Fibroblast of lung (primary cell): ENCODE measurements at regions not wholly inside any gene's neighbourhood (a gene's known extent, or its start where the extent isn't known, plus 50 kb on each side); places are given as distances from the start of the nearest gene placed in this dataset.

Experiments
- DNase-seq, 2 donors: peaks; one replicate each; pipeline versions ENCODE4 v3.0.0 to v3.0.0-alpha.2; 2010; ENCODE audit warnings: low read depth in 2 of 2
- H2AFZ ChIP-seq: 2 replicates; pipeline ENCODE4 v1.5.1; 2012; ENCODE audit warnings: low read length, control low read depth, inconsistent platforms
- H3K27ac ChIP-seq: 2 replicates; pipeline ENCODE4 v1.5.1; 2011; ENCODE audit warnings: low read length, control low read depth; ENCODE audit not compliant: insufficient read depth
- H3K27me3 ChIP-seq: 2 replicates; pipeline ENCODE4 v1.5.1; 2011; ENCODE audit warnings: mild to moderate bottlenecking, low read length; ENCODE audit not compliant: control insufficient read depth, insufficient read depth
- H3K36me3 ChIP-seq: 2 replicates; pipeline ENCODE4 v1.5.1; 2011; ENCODE audit warnings: low read length; ENCODE audit not compliant: control insufficient read depth, insufficient read depth
- H3K4me1 ChIP-seq: 2 replicates; pipeline ENCODE4 v1.5.1; 2011; ENCODE audit warnings: low read length; ENCODE audit not compliant: control insufficient read depth, insufficient read depth; ENCODE audit errors: extremely low read depth
- H3K4me2 ChIP-seq: 2 replicates; pipeline ENCODE4 v1.5.1; 2011; ENCODE audit warnings: low read length, control low read depth; ENCODE audit not compliant: insufficient read depth; ENCODE audit errors: extremely low read depth
- H3K4me3 ChIP-seq, 4 experiments: fragments of 200-600 bp in 1 of 4; sonication (generic) in 1 of 4; replicated peaks in 1 of 4; 2 replicates each; pipeline ENCODE4 v1.5.1; 2011 to 2016; ENCODE audit warnings: low read length in 4 of 4, low read depth in 3 of 4, mild to moderate bottlenecking in 3 of 4, control low read depth in 2 of 4, inconsistent platforms in 1 of 4, mixed read lengths in 1 of 4; ENCODE audit not compliant: insufficient read depth in 1 of 4; ENCODE audit errors: control extremely low read depth in 1 of 4
- H3K79me2 ChIP-seq: 2 replicates; pipeline ENCODE4 v1.5.1; 2012; ENCODE audit warnings: mild to moderate bottlenecking, low read length, inconsistent platforms; ENCODE audit not compliant: control insufficient read depth, insufficient read depth
- H3K9ac ChIP-seq: 2 replicates; pipeline ENCODE4 v1.5.1; 2011; ENCODE audit warnings: mild to moderate bottlenecking, low read length, control low read depth; ENCODE audit not compliant: insufficient read depth
- H3K9me3 ChIP-seq: 2 replicates; pipeline ENCODE4 v1.5.1; 2012; ENCODE audit warnings: low read depth, low read length; ENCODE audit not compliant: control insufficient read depth, insufficient read depth
- H4K20me1 ChIP-seq: 2 replicates; pipeline ENCODE4 v1.5.1; 2011; ENCODE audit warnings: low read length; ENCODE audit not compliant: control insufficient read depth, insufficient read depth; ENCODE audit errors: extremely low read depth
- CTCF ChIP-seq, 2 donors: IDR thresholded peaks in 1 of 2; conservative IDR thresholded peaks in 1 of 2; 1 replicate in 1 of 2; 2 replicates in 1 of 2; pipeline ENCODE4 v1.5.1; 2011 to 2012; ENCODE audit warnings: low read length in 2 of 2, control low read depth in 1 of 2, inconsistent platforms in 1 of 2, low read depth in 1 of 2, mild to moderate bottlenecking in 1 of 2
- EZH2 ChIP-seq: IDR thresholded peaks from 2 replicates; pipeline ENCODE4 v1.5.1; 2012; ENCODE audit warnings: low read length, control low read depth, mild to moderate bottlenecking; ENCODE audit errors: missing control alignments

- H3K27ac ChIP-seq: no peak overlapping the region
- H3K79me2 ChIP-seq: no peaks in the 10 kb centered on the region
- DNase-seq: no peak
- H3K4me1 ChIP-seq: no peaks in the 10 kb centered on the region
- H3K4me2 ChIP-seq: no peak overlapping the region
- TF ChIP-seq EZH2 (no peak), CTCF (conservative IDR thresholded peaks at IDR 0.05 in 1 of 2, IDR thresholded peaks at IDR 0.05 in 1 of 2; ENCODE audit: low read depth in 1 of 2, low read length in 2 of 2) (no peak)
- H3K9ac ChIP-seq: no peak overlapping the region
- no peaks in the 10 kb centered on the region for H4K20me1 ChIP-seq
- H3K36me3 ChIP-seq: no peaks in the 10 kb centered on the region
- H3K9me3 ChIP-seq: no peaks in the 10 kb centered on the region
- H3K4me3 ChIP-seq: no peak overlapping the region
- no peaks in the 10 kb centered on the region for H3K27me3 ChIP-seq
- no peak overlapping the region for H2AFZ ChIP-seq
These were observed 336.3 kb upstream of the NOX3 start for GRCh38 chr6:155791891-155792290.

GRCh38 chr6:155791186-155791585, 335.5 kb upstream of the NOX3 start:
- Histone ChIP-seq H3K9ac (no peak overlapping the region), H3K4me2 (no peak overlapping the region)
- TF ChIP-seq CTCF (conservative IDR thresholded peaks at IDR 0.05 in 1 of 2, IDR thresholded peaks at IDR 0.05 in 1 of 2; ENCODE audit: low read depth in 1 of 2, low read length in 2 of 2) (no peak), EZH2 (no peak)

GRCh38 chr6:155787168-155787567, 331.5 kb upstream of the NOX3 start:
- no peaks in the 10 kb centered on the region for H3K79me2 ChIP-seq
- H3K27ac ChIP-seq: no peak overlapping the region
- no peaks in the 10 kb centered on the region for H3K9me3 ChIP-seq
- H3K9ac ChIP-seq: no peak overlapping the region
- no peaks in the 10 kb centered on the region for H3K4me1 ChIP-seq
- H3K27me3 ChIP-seq: no peaks in the 10 kb centered on the region
- no peak overlapping the region for H2AFZ ChIP-seq
- H3K4me2 ChIP-seq: no peak overlapping the region
- no peak for DNase-seq
- TF ChIP-seq CTCF (conservative IDR thresholded peaks at IDR 0.05 in 1 of 2, IDR thresholded peaks at IDR 0.05 in 1 of 2; ENCODE audit: low read depth in 1 of 2, low read length in 2 of 2) (no peak), EZH2 (no peak)
- H3K36me3 ChIP-seq: no peaks in the 10 kb centered on the region
- no peaks in the 10 kb centered on the region for H4K20me1 ChIP-seq
- H3K4me3 ChIP-seq: no peak overlapping the region

More at GRCh38 chr6:155791186-155791585, 335.5 kb upstream of the NOX3 start:
- Histone ChIP-seq H3K4me1 (no peaks in the 10 kb centered on the region), H3K36me3 (no peaks in the 10 kb centered on the region), H3K9me3 (no peaks in the 10 kb centered on the region), H4K20me1 (no peaks in the 10 kb centered on the region), H2AFZ (no peak overlapping the region), H3K4me3 (no peak overlapping the region), H3K27me3 (no peaks in the 10 kb centered on the region), H3K27ac (no peak overlapping the region), H3K79me2 (no peaks in the 10 kb centered on the region)
- no peak for DNase-seq
